HUES6 (cell line): ENCODE measurements at regions not wholly inside any gene's neighbourhood (a gene's known extent, or its start where the extent isn't known, plus 50 kb on each side); places are given as distances from the start of the nearest gene placed in this dataset.
A peak's percentile ranks its signal among the peaks of the same experiment; 100 is the strongest.

ENCODE experiments used
- H3K27ac ChIP-seq: 2 replicates; pipeline ENCODE4 v1.7.0; 2013; ENCODE audit warnings: low read depth, mild to moderate bottlenecking, low read length, inconsistent platforms
- H3K27me3 ChIP-seq: 2 replicates; pipeline ENCODE4 v1.6.1; 2013; ENCODE audit warnings: low read length; ENCODE audit not compliant: control insufficient read depth, insufficient read depth
- H3K36me3 ChIP-seq: 2 replicates; pipeline ENCODE4 v1.6.1; 2013; ENCODE audit warnings: low read length; ENCODE audit not compliant: control insufficient read depth, insufficient read depth
- H3K4me1 ChIP-seq: 2 replicates; pipeline ENCODE4 v1.6.1; 2013; ENCODE audit warnings: low read length; ENCODE audit not compliant: control insufficient read depth, insufficient read depth
- H3K4me3 ChIP-seq: 2 replicates; pipeline ENCODE4 v1.5.1; 2013; ENCODE audit warnings: low read depth, low read length
- H3K9ac ChIP-seq: one replicate; pipeline ENCODE4 v1.6.1; 2013; ENCODE audit warnings: mild to moderate bottlenecking, low read length
- H3K9me3 ChIP-seq: 2 replicates; pipeline ENCODE4 v1.6.1; 2013; ENCODE audit warnings: low read depth, low read length; ENCODE audit not compliant: control insufficient read depth, insufficient read depth

GRCh38 chr9:119052339-119053030 is 316.8 kb downstream of the BRINP1 start:
- Histone ChIP-seq H3K4me3 (no peak overlapping the region), H3K4me1 (peaks cover 11% of the 10 kb centered on the region), H3K27me3 (no peaks in the 10 kb centered on the region), H3K9ac (no peak overlapping the region), H3K36me3 (no peaks in the 10 kb centered on the region), H3K27ac (no peak overlapping the region), H3K9me3 (no peaks in the 10 kb centered on the region)

- peaks cover 11% of the 10 kb centered on the region for H3K4me1 ChIP-seq
- H3K9me3 ChIP-seq, result no peaks in the 10 kb centered on the region
- H3K4me3 ChIP-seq, result no peak overlapping the region
Observed at GRCh38 chr9:119053070-119053469, 316.2 kb downstream of the BRINP1 start.

GRCh38 chr9:119060629-119061385 is 308.4 kb downstream of the BRINP1 start:
- Histone ChIP-seq H3K27ac (no peak overlapping the region), H3K4me1 (no peaks in the 10 kb centered on the region), H3K9me3 (no peaks in the 10 kb centered on the region), H3K36me3 (no peaks in the 10 kb centered on the region), H3K9ac (no peak overlapping the region), H3K4me3 (no peak overlapping the region), H3K27me3 (no peaks in the 10 kb centered on the region)

More at GRCh38 chr9:119053070-119053469, 316.2 kb downstream of the BRINP1 start:
- H3K9ac ChIP-seq, result no peak overlapping the region
- H3K27me3 ChIP-seq, result no peaks in the 10 kb centered on the region
- no peak overlapping the region for H3K27ac ChIP-seq
- no peaks in the 10 kb centered on the region for H3K36me3 ChIP-seq

- Histone ChIP-seq H3K27ac (no peak overlapping the region), H3K36me3 (no peaks in the 10 kb centered on the region), H3K4me3 (no peak overlapping the region), H3K9me3 (no peaks in the 10 kb centered on the region), H3K4me1 (peaks cover 11% of the 10 kb centered on the region), H3K27me3 (no peaks in the 10 kb centered on the region), H3K9ac (no peak overlapping the region)
Observed at GRCh38 chr9:119071636-119072035, 297.6 kb downstream of the BRINP1 start.

- Histone ChIP-seq H3K27me3 (no peaks in the 10 kb centered on the region), H3K9ac (no peak overlapping the region), H3K4me3 (no peak overlapping the region), H3K4me1 (peaks cover 27% of the 10 kb centered on the region), H3K9me3 (no peaks in the 10 kb centered on the region), H3K36me3 (no peaks in the 10 kb centered on the region), H3K27ac (no peak overlapping the region)
Observed at GRCh38 chr9:119074017-119074416, 295.2 kb downstream of the BRINP1 start.

GRCh38 chr9:119078015-119078414 is 291.2 kb downstream of the BRINP1 start:
- no peaks in the 10 kb centered on the region for H3K27me3 ChIP-seq
- H3K9me3 ChIP-seq, result no peaks in the 10 kb centered on the region
- no peak overlapping the region for H3K27ac ChIP-seq
- H3K36me3 ChIP-seq, result no peaks in the 10 kb centered on the region
- peaks cover 31% of the 10 kb centered on the region for H3K4me1 ChIP-seq
- no peak overlapping the region for H3K9ac ChIP-seq
- no peak overlapping the region for H3K4me3 ChIP-seq

- no peaks in the 10 kb centered on the region for H3K36me3 ChIP-seq
- H3K4me3 ChIP-seq, result no peak overlapping the region
- no peak overlapping the region for H3K27ac ChIP-seq
- no peak overlapping the region for H3K9ac ChIP-seq
- peaks cover 27% of the 10 kb centered on the region for H3K4me1 ChIP-seq
- no peaks in the 10 kb centered on the region for H3K9me3 ChIP-seq
- no peaks in the 10 kb centered on the region for H3K27me3 ChIP-seq
Observed at GRCh38 chr9:119083673-119084072, 285.6 kb downstream of the BRINP1 start.

GRCh38 chr9:119086590-119086989 is 282.6 kb downstream of the BRINP1 start:
- no peaks in the 10 kb centered on the region for H3K36me3 ChIP-seq
- H3K27me3 ChIP-seq, result no peaks in the 10 kb centered on the region
- H3K9me3 ChIP-seq, result no peaks in the 10 kb centered on the region
- peaks cover 31% of the 10 kb centered on the region for H3K4me1 ChIP-seq
- no peak overlapping the region for H3K9ac ChIP-seq
- H3K27ac ChIP-seq, result 0 out of 2 replicates have a peak overlapping the region, but pooled peaks have one; percentile 4
- H3K4me3 ChIP-seq, result no peak overlapping the region

GRCh38 chr9:119088002-119088547 is 281.2 kb downstream of the BRINP1 start:
- H3K4me3 ChIP-seq, result no peak overlapping the region
- no peaks in the 10 kb centered on the region for H3K36me3 ChIP-seq
- H3K9ac ChIP-seq, result no peak overlapping the region
- no peaks in the 10 kb centered on the region for H3K27me3 ChIP-seq
- H3K27ac ChIP-seq, result peak overlapping the region; percentile 61; the same call in 1 of the 2 replicates
- H3K4me1 ChIP-seq, result peaks cover 31% of the 10 kb centered on the region
- no peaks in the 10 kb centered on the region for H3K9me3 ChIP-seq

- no peak overlapping the region for H3K9ac ChIP-seq
- H3K27ac ChIP-seq, result peak overlapping the region; percentile 37; the same call in 1 of the 2 replicates
- no peaks in the 10 kb centered on the region for H3K9me3 ChIP-seq
- H3K27me3 ChIP-seq, result no peaks in the 10 kb centered on the region
- no peak overlapping the region for H3K4me3 ChIP-seq
- H3K4me1 ChIP-seq, result peaks cover 29% of the 10 kb centered on the region
- no peaks in the 10 kb centered on the region for H3K36me3 ChIP-seq
Observed at GRCh38 chr9:119091074-119091473, 278.2 kb downstream of the BRINP1 start.

GRCh38 chr9:119092125-119092524 is 277.1 kb downstream of the BRINP1 start:
- Histone ChIP-seq H3K36me3 (no peaks in the 10 kb centered on the region), H3K4me3 (no peak overlapping the region), H3K9ac (no peak overlapping the region), H3K9me3 (no peaks in the 10 kb centered on the region), H3K4me1 (peaks cover 19% of the 10 kb centered on the region), H3K27ac (no peak overlapping the region), H3K27me3 (no peaks in the 10 kb centered on the region)
